HCT116 (cell line): ENCODE measurements at regions not wholly inside any gene's neighbourhood (a gene's known extent, or its start where the extent isn't known, plus 50 kb on each side); places are given as distances from the start of the nearest gene placed in this dataset.
A peak's percentile ranks its signal among the peaks of the same experiment; 100 is the strongest.

Experiments
- ATAC-seq: fragments of 200-7000 bp; cut with Tn5 transposase; 2 replicates; pipeline ENCODE4 v1.9.1; 2020; ENCODE audit warnings: mild to moderate bottlenecking, moderate library complexity
- BruUV-seq: library from RNA; stranded (reverse); fragments of 400-500 nt; replicated peaks from 2 replicates; lab custom pipeline; 2021; lab: Mats Ljungman, UMichigan
- CTCF ChIA-PET: fragments of 300-600 bp; sonication (Branson Sonifier 250); formaldehyde crosslinking; loops from one replicate; lab custom pipeline; 2021; ENCODE audit warnings: antibody characterized with exemption; lab: Charles Lee
- POLR2A ChIA-PET: fragments of 300-600, 350-600 bp; sonication (Branson Sonifier 250); formaldehyde crosslinking; loops from one replicate; lab custom pipeline; 2021; ENCODE audit warnings: antibody characterized with exemption; lab: Charles Lee
- RAD21 ChIA-PET, 2 experiments: fragments of 300-600 bp; sonication (Branson Sonifier 250); formaldehyde crosslinking; loops; one replicate each; lab custom pipeline; 2023; ENCODE audit warnings: low total read pairs in 2 of 2; ENCODE audit not compliant: uncharacterized antibody in 2 of 2, unreplicated experiment in 2 of 2, low non-redundant PET in 1 of 2; lab: Charles Lee
- DNase-seq: peaks from one replicate; pipeline ENCODE4 v3.0.0-alpha.2; 2010; ENCODE audit warnings: low read depth, low spot score
- H2AFZ ChIP-seq: fragments of 200-600 bp; shearing (Covaris generic), sonication (generic); 2 replicates; pipeline ENCODE4 v1.6.1; 2017; ENCODE audit warnings: low read depth, mixed run types, mixed read lengths, antibody characterized with exemption, low read length; ENCODE audit not compliant: poor library complexity, severe bottlenecking
- H3K27ac ChIP-seq: 2 replicates; pipeline ENCODE4 v1.5.1; 2012; ENCODE audit warnings: low read depth, low read length
- H3K27me3 ChIP-seq: fragments of 200-600 bp; sonication (generic); 2 replicates; pipeline ENCODE4 v1.6.1; 2016; ENCODE audit warnings: mixed run types, low read length, mixed read lengths; ENCODE audit not compliant: insufficient read depth
- H3K36me3 ChIP-seq, 2 experiments: fragments of 200-500 bp in 1 of 2; fragments of 200-600 bp in 1 of 2; sonication (Bioruptor generic) in 1 of 2; sonication (generic) in 1 of 2; 2 replicates each; pipeline versions ENCODE4 v1.5.1 to v1.6.1; 2014 to 2016; ENCODE audit warnings: low read length in 2 of 2, inconsistent platforms in 1 of 2, mixed read lengths in 1 of 2, mixed run types in 1 of 2; ENCODE audit not compliant: insufficient read depth in 2 of 2, control insufficient read depth in 1 of 2
- H3K4me1 ChIP-seq, 2 experiments: fragments of 200-600 bp in 1 of 2; sonication (generic) in 1 of 2; 2 replicates each; pipeline versions ENCODE4 v1.5.1 to v1.6.1; 2012 to 2017; ENCODE audit warnings: low read length in 2 of 2, inconsistent platforms in 1 of 2, mild to moderate bottlenecking in 1 of 2, mixed read lengths in 1 of 2, mixed run types in 1 of 2, moderate library complexity in 1 of 2; ENCODE audit not compliant: insufficient read depth in 2 of 2, control insufficient read depth in 1 of 2
- H3K4me2 ChIP-seq: fragments of 200-600 bp; sonication (generic); 2 replicates; pipeline ENCODE4 v1.6.1; 2017; ENCODE audit warnings: mixed run types, low read length, mixed read lengths
- H3K4me3 ChIP-seq, 2 experiments: fragments of 200-600 bp in 1 of 2; sonication (generic) in 1 of 2; replicated peaks in 1 of 2; 2 replicates each; pipeline ENCODE4 v1.5.1; 2011 to 2016; ENCODE audit warnings: low read length in 2 of 2, control low read depth in 1 of 2, low read depth in 1 of 2, mild to moderate bottlenecking in 1 of 2, mixed read lengths in 1 of 2, mixed run types in 1 of 2
- H3K79me2 ChIP-seq: fragments of 200-600 bp; sonication (generic); 2 replicates; pipeline ENCODE4 v1.6.1; 2017; ENCODE audit warnings: mild to moderate bottlenecking, mixed run types, low read length, moderate library complexity, mixed read lengths; ENCODE audit not compliant: insufficient read depth
- H3K9ac ChIP-seq: fragments of 200-600 bp; sonication (generic); 2 replicates; pipeline ENCODE4 v1.6.1; 2016; ENCODE audit warnings: low read length, mixed read lengths
- H3K9me2 ChIP-seq: fragments of 200-600 bp; sonication (generic), shearing (Covaris generic); 2 replicates; pipeline ENCODE4 v1.6.1; 2017; ENCODE audit warnings: mixed run types, mild to moderate bottlenecking, moderate library complexity; ENCODE audit not compliant: insufficient read depth
- H3K9me3 ChIP-seq, 2 experiments: fragments of 200-500 bp in 1 of 2; fragments of 200-600 bp in 1 of 2; sonication (Bioruptor generic) in 1 of 2; sonication (generic) in 1 of 2; 2 replicates each; pipeline ENCODE4 v1.6.1; 2014 to 2017; ENCODE audit warnings: low read length in 2 of 2, mixed read lengths in 2 of 2, inconsistent platforms in 1 of 2, low read depth in 1 of 2, mild to moderate bottlenecking in 1 of 2, mixed run types in 1 of 2, moderate library complexity in 1 of 2; ENCODE audit not compliant: control insufficient read depth in 1 of 2, insufficient read depth in 1 of 2
- H4K20me1 ChIP-seq: fragments of 200-600 bp; sonication (generic), shearing (Covaris generic); 2 replicates; pipeline ENCODE4 v1.6.1; 2017; ENCODE audit warnings: mixed run types, mild to moderate bottlenecking, moderate library complexity; ENCODE audit not compliant: insufficient read depth
- ATF3 ChIP-seq: IDR thresholded peaks from 2 replicates; pipeline ENCODE4 v1.6.1; 2012
- CBX3 ChIP-seq: IDR thresholded peaks from 2 replicates; pipeline ENCODE4 v1.6.1; 2012; ENCODE audit warnings: low read depth
- CEBPB ChIP-seq: IDR thresholded peaks from 2 replicates; pipeline ENCODE4 v1.6.1; 2012; ENCODE audit warnings: low read depth
- CTCF ChIP-seq, 3 experiments: fragments of 200-600 bp in 1 of 3; sonication (generic) in 1 of 3; IDR thresholded peaks in 2 of 3; conservative IDR thresholded peaks in 1 of 3; 2 replicates each; pipeline ENCODE4 v1.5.1; 2012 to 2017; ENCODE audit warnings: low read depth in 2 of 3, low read length in 2 of 3, antibody characterized with exemption in 1 of 3, borderline replicate concordance in 1 of 3, control low read depth in 1 of 3, mild to moderate bottlenecking in 1 of 3, mixed read lengths in 1 of 3, mixed run types in 1 of 3, moderate library complexity in 1 of 3; ENCODE audit not compliant: insufficient read depth in 1 of 3
- ELF1 ChIP-seq: IDR thresholded peaks from 2 replicates; pipeline ENCODE4 v1.6.1; 2012; ENCODE audit warnings: low read depth, borderline replicate concordance
- EZH2 ChIP-seq: fragments of 200-600 bp; sonication (generic); IDR thresholded peaks from 2 replicates; pipeline ENCODE4 v1.6.1; 2017; ENCODE audit warnings: antibody characterized with exemption, mixed run types
- EZH2phosphoT487 ChIP-seq: fragments of 200-600 bp; IDR thresholded peaks from 2 replicates; pipeline ENCODE4 v1.6.1; 2018; ENCODE audit warnings: antibody characterized with exemption, borderline replicate concordance
- FOSL1 ChIP-seq: IDR thresholded peaks from 2 replicates; pipeline ENCODE4 v1.6.1; 2012; ENCODE audit warnings: low read depth
- JUND ChIP-seq: IDR thresholded peaks from 2 replicates; pipeline ENCODE4 v1.6.1; 2012
- POLR2A ChIP-seq: IDR thresholded peaks from 2 replicates; pipeline ENCODE4 v1.7.0; 2011; ENCODE audit warnings: borderline replicate concordance; ENCODE audit not compliant: insufficient read depth, insufficient read length; ENCODE audit errors: extremely low read depth
- POLR2AphosphoS5 ChIP-seq: IDR thresholded peaks from 2 replicates; pipeline ENCODE4 v1.6.1; 2011; ENCODE audit warnings: mild to moderate bottlenecking, low read depth, low read length, moderate library complexity
- RAD21 ChIP-seq: IDR thresholded peaks from 2 replicates; pipeline ENCODE4 v1.6.1; 2012; ENCODE audit warnings: low read depth, mild to moderate bottlenecking
- SIN3A ChIP-seq: IDR thresholded peaks from 2 replicates; pipeline ENCODE4 v1.6.1; 2012; ENCODE audit warnings: low read depth
- SP1 ChIP-seq: IDR thresholded peaks from 2 replicates; pipeline ENCODE4 v1.6.1; 2012; ENCODE audit warnings: low read depth
- SRF ChIP-seq: IDR thresholded peaks from 2 replicates; pipeline ENCODE4 v1.6.1; 2012; ENCODE audit warnings: low read depth
- TCF7L2 ChIP-seq: IDR thresholded peaks from 2 replicates; pipeline ENCODE4 v1.7.0; 2011; ENCODE audit warnings: borderline replicate concordance, inconsistent platforms; ENCODE audit not compliant: insufficient read depth, insufficient read length; ENCODE audit errors: extremely low read depth
- YY1 ChIP-seq: IDR thresholded peaks from 2 replicates; pipeline ENCODE4 v1.6.1; 2011; ENCODE audit warnings: low read length, low read depth, moderate library complexity, mild to moderate bottlenecking; ENCODE audit not compliant: insufficient replicate concordance; ENCODE audit errors: extremely low read depth
- ZBTB33 ChIP-seq: IDR thresholded peaks from 2 replicates; pipeline ENCODE4 v1.6.1; 2011; ENCODE audit warnings: mild to moderate bottlenecking, low read length, moderate library complexity; ENCODE audit not compliant: insufficient replicate concordance; ENCODE audit errors: extremely low read depth
- ZFX ChIP-seq: fragments of 450-650 bp; IDR thresholded peaks from 2 replicates; pipeline ENCODE4 v1.6.1; 2017
- ZNF274 ChIP-seq: fragments of 200-500 bp; sonication (Bioruptor generic); IDR thresholded peaks from 2 replicates; pipeline ENCODE4 v1.6.1; 2014; ENCODE audit warnings: mild to moderate bottlenecking, low read depth, low read length, inconsistent platforms
- intact Hi-C: fragments of 100-400 bp; cut with micrococcal nuclease; formaldehyde crosslinking; loops from 2 replicates; pipeline ENCODE4 v1.10.0; 2022

- POLR2A ChIA-PET: interaction anchor here (0.5 kb wide), 1 partner anchor 342 kb away, joined by 3 read pairs; no protein-coding TSS in a partner anchor
- Histone ChIP-seq H3K4me1 (peaks cover 10 to 34% of the 10 kb centered on the region in 2 experiments; a peak in 3 of 4 replicates), H3K27ac (no peak overlapping the region), H2AFZ (no peak overlapping the region), H3K9me2 (no peaks in the 10 kb centered on the region), H3K79me2 (no peaks in the 10 kb centered on the region), H3K4me3 (peak overlapping the region; percentile 20 to 51), H3K27me3 (no peaks in the 10 kb centered on the region), H4K20me1 (no peaks in the 10 kb centered on the region), H3K4me2 (peak overlapping the region; percentile 74), H3K36me3 (no peaks in the 10 kb centered on the region), H3K9ac (peak overlapping the region; percentile 11), H3K9me3 (no peaks in the 10 kb centered on the region)
- no TSS peak for BruUV-seq
- RAD21 ChIA-PET: no interaction called here
- CTCF ChIA-PET: no interaction called here
- intact Hi-C loops: loop anchor here (2.0 to 10.0 kb wide), 2 partner anchors 144 to 366 kb away; partner anchors contain the start of genes FGGY and JUN
- DNase-seq (peak; percentile 56), ATAC-seq (peak; percentile 82)
- TF ChIP-seq FOSL1 (peak; percentile 73), CEBPB (no peak), ZFX (no peak), CTCF (IDR thresholded peaks at IDR 0.05 in 2 of 3, conservative IDR thresholded peaks at IDR 0.05 in 1 of 3; ENCODE audit: borderline replicate concordance in 1 of 3, insufficient read depth in 1 of 3, low read depth in 2 of 3, low read length in 2 of 3) (no peak), EZH2phosphoT487 (no peak), POLR2AphosphoS5 (0 out of 2 replicates have a peak, but pooled peaks have one; percentile 21), ZNF274 (no peak), SIN3A (no peak), EZH2 (no peak), ZBTB33 (no peak), SP1 (peak; percentile 65), JUND (peak; percentile 78), SRF (no peak), ATF3 (no peak), ELF1 (no peak), TCF7L2 (no peak), CBX3 (no peak), RAD21 (peak; percentile 20), POLR2A (no peak), YY1 (peak; percentile 13)
Observed at GRCh38 chr1:59150577-59151386, 146.1 kb upstream of the FGGY start.
